GM21717 (cell line): ENCODE measurements at regions not wholly inside any gene's neighbourhood (a gene's known extent, or its start where the extent isn't known, plus 50 kb on each side); places are given as distances from the start of the nearest gene placed in this dataset.

ENCODE experiments used
- ATAC-seq: cut with Tn5 transposase; IDR thresholded peaks from one replicate; pipeline ENCODE4 v1.9.1; 2021; ENCODE audit warnings: mild to moderate bottlenecking, moderate library complexity; ENCODE audit not compliant: unreplicated experiment

GRCh38 chr13:58160980-58161379, 529.4 kb downstream of the PCDH17 start:
- ATAC-seq, result no peak

- ATAC-seq, result no peak
These were observed 534.1 kb downstream of the PCDH17 start for GRCh38 chr13:58165617-58166016.

- no peak for ATAC-seq
These were observed 549.6 kb downstream of the PCDH17 start for GRCh38 chr13:58181111-58181510.

GRCh38 chr13:58187881-58188280, 556.3 kb downstream of the PCDH17 start:
- no peak for ATAC-seq

- no peak for ATAC-seq
These were observed 559.0 kb downstream of the PCDH17 start for GRCh38 chr13:58190577-58190976.

- no peak for ATAC-seq
These were observed 560.2 kb downstream of the PCDH17 start for GRCh38 chr13:58191754-58192153.

- no peak for ATAC-seq
These were observed 570.6 kb downstream of the PCDH17 start for GRCh38 chr13:58202099-58202498.

GRCh38 chr13:58207501-58207900, 576.0 kb downstream of the PCDH17 start:
- no peak for ATAC-seq

GRCh38 chr13:58235454-58235853, 603.9 kb downstream of the PCDH17 start:
- ATAC-seq, result no peak

DNA sequence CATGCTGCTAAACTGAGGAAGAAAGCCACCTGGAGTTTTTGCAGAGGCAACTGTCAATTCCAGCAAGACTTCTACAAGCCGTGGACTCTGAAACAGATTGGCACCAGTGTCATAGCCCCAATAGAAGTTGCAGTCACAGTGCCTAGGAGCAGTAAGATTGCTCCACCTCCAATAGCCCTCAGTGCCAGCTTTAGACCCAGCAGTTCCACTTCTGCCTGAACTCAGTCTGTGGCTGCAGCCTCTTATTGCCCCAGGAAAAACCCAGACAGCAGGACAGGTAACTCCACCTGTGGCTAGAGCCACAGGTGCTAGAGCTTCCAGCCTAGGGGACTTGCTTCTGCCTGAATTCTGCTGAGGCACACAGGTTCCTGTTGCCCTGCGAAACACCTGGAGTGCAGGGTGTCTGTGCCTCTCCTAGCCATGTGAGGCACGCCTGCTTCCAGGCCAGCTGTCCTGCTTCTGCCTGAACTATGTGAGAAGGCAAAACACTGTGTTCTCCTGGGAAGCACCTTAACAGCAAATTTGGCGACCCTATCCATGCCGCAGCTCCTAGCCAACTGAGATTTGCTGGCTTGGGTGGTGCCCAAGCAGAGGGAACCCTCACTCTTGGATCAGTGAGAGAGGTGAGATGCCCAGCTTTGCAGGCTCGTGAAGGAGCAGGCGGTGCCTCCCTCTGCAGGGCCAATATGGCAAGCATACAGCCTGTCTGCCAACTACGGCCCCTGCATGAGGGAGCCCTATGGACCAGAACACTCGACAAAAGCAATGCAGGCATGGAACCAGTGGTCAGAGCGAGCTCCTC, 607.6 kb downstream of the PCDH17 start:
- no peak for ATAC-seq

- no peak for ATAC-seq
These were observed 608.3 kb downstream of the PCDH17 start for GRCh38 chr13:58239774-58240268.

- no peak for ATAC-seq
These were observed 615.5 kb downstream of the PCDH17 start for GRCh38 chr13:58247080-58247479.

- ATAC-seq, result no peak
These were observed 623.4 kb downstream of the PCDH17 start for GRCh38 chr13:58254943-58255342.

DNA sequence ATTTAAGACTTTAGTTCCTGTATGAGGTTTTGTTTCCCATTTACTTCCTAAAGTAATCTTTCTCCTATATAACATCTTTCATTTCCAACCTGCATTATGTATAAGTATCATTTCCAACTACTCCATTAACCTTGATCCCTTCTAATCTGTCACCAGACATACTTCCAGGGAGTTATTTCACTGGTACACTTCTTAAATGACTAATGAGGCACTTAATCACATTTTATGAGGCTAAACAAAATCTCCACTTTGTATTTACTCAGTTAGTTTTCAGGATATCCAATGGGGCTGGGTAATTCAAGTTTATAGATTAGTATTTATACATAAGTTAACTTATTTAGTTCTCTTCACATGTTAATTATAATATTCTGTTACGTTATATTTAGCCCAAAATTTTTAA, 634.7 kb downstream of the PCDH17 start:
- no peak for ATAC-seq

GRCh38 chr13:58298556-58299135, 667.1 kb downstream of the PCDH17 start:
- ATAC-seq, result no peak

DNA sequence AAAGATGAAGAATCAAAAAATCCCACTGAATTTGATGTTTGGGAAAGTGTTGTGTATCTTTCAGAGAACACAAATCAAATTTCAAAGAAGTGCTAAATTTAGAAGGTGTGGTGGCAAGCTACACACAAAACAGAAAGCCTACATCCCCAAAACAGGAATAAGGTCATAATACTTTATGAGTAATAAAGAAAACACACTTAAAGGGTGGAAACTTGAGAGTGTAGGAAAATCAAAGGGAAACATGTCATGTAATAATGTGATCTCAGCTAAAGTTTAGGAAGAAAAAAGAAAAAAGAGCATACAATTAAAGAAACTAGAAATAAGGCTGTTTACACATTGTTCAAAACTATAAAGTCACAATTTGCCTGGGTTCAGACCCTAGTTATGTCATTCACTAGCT, 668.7 kb downstream of the PCDH17 start:
- ATAC-seq, result no peak

DNA sequence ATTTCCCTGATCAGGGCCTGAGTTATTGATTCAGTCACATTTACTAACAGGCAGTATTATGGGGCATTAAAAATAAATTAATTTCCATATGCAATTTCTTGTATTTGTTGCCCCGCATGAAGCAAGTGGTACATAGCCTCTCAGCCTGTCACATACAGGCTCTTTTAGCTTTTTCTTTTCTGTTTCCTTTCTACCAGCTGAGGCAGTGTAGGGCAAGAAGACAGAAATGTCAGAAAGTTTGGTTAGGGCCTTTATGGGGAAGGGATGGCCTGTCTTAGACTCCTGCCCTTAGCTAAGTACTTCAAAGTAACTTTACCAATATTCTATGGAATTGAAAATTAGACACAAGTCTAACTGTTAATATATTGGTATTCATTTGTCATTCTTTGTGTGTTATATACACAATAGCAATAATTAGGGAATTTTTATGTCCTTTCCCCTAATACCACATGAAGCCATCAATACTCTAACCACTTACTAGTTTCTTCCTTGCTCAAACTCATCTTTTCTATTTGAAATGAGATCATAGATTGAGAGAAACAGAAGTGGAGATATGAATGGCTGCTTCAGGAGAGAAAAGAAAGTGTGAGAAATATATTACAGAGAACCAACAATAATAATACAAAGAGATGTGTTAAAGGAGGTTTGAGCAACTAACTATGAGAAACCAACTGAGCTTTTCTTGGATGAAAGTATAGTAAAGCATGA, 669.6 kb downstream of the PCDH17 start:
- no peak for ATAC-seq

- ATAC-seq, result no peak
These were observed 670.8 kb downstream of the PCDH17 start for GRCh38 chr13:58302349-58302748.

- no peak for ATAC-seq
These were observed 674.5 kb downstream of the PCDH17 start for GRCh38 chr13:58306062-58306461.

GRCh38 chr13:58313219-58313618, 681.7 kb downstream of the PCDH17 start:
- ATAC-seq, result no peak

GRCh38 chr13:58318495-58319167, 687.1 kb downstream of the PCDH17 start:
- no peak for ATAC-seq
